NT2/D1 (cell line): ENCODE measurements at regions not wholly inside any gene's neighbourhood (a gene's known extent, or its start where the extent isn't known, plus 50 kb on each side); places are given as distances from the start of the nearest gene placed in this dataset.

Source experiments
- SUZ12 ChIP-seq: IDR thresholded peaks from 2 replicates; pipeline ENCODE4 v1.6.1; 2011; ENCODE audit not compliant: insufficient read length, insufficient read depth; ENCODE audit errors: extremely low read depth
- YY1 ChIP-seq: IDR thresholded peaks from 2 replicates; pipeline ENCODE4 v1.6.1; 2011; ENCODE audit not compliant: insufficient read length, insufficient read depth
- ZNF274 ChIP-seq: IDR thresholded peaks from 2 replicates; pipeline ENCODE4 v1.6.1; 2011; ENCODE audit warnings: mild to moderate bottlenecking, low read depth, low read length

DNA sequence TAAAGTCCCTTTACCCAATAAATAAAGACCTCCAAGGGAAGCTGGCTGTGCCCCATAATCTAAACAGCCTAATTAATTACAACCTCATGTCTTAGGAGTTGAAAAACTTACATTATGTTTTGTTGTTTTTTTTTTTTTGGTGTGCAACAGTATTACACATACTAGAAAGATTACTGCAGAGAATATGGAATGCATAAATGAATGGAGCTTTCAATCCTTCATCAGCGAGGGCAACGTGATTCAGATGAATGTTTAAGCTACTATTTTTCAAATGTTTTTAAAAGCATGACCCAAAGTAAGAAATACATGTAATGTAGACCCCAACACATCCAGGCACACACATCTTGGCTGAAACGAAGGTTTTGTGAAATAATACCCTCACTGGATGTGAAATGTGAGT is 167.1 kb upstream of the FN1 start:
- TF ChIP-seq YY1, result no peak
- no peak for TF ChIP-seq ZNF274
- no peak for TF ChIP-seq SUZ12
